ENCODE measurements at regions not wholly inside any gene's neighbourhood (a gene's known extent, or its start where the extent isn't known, plus 50 kb on each side); places are given as distances from the start of the nearest gene placed in this dataset.

DNA sequence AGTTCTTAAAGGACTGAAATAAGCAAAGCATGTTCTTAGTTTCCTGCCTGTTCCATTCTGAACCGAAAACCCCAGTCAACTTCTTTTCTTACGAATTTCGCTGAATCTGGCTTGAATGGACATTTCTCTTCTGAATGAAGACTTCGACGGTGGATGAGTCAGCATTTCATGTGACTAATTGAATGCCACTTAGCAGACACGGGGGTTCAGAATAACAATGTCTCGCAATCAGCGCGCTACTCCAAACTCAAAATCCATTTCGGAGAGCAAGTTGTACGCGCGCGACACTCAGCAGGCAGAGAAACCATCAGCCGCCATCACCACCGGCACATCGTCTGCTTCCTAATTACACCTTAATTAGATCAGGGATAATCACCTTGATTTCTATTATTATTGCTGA, 239.0 kb upstream of the KLF6 start:
- Histone ChIP-seq H3K79me2 (ENCODE audit: insufficient read depth, low read length) (no peaks in the 10 kb centered on the region), H4K20me1 (ENCODE audit: low read depth, low read length) (no peaks in the 10 kb centered on the region), H3K9ac (ENCODE audit: low read length) (no peak overlapping the region), H3K27ac (ENCODE audit: low read depth, low read length) (no peak overlapping the region), H2AFZ (ENCODE audit: low read depth, low read length, severe bottlenecking) (no peak overlapping the region), H3K9me3 (ENCODE audit: insufficient read depth, low read length) (no peaks in the 10 kb centered on the region), H3K4me2 (ENCODE audit: low read depth, low read length, poor library complexity, severe bottlenecking) (no peak overlapping the region), H3K4me3 (ENCODE audit: insufficient read depth, low read length, poor library complexity, severe bottlenecking) (no peak overlapping the region), H3K27me3 (ENCODE audit: low read length) (no peaks in the 10 kb centered on the region), H3K36me3 (ENCODE audit: low read length) (no peaks in the 10 kb centered on the region), H3K9me2 (replicated peaks; ENCODE audit: insufficient read depth, low read length) (no peaks in the 10 kb centered on the region), H3F3A (ENCODE audit: insufficient read depth) (no peaks in the 10 kb centered on the region)
- TF ChIP-seq, protein P1, sequence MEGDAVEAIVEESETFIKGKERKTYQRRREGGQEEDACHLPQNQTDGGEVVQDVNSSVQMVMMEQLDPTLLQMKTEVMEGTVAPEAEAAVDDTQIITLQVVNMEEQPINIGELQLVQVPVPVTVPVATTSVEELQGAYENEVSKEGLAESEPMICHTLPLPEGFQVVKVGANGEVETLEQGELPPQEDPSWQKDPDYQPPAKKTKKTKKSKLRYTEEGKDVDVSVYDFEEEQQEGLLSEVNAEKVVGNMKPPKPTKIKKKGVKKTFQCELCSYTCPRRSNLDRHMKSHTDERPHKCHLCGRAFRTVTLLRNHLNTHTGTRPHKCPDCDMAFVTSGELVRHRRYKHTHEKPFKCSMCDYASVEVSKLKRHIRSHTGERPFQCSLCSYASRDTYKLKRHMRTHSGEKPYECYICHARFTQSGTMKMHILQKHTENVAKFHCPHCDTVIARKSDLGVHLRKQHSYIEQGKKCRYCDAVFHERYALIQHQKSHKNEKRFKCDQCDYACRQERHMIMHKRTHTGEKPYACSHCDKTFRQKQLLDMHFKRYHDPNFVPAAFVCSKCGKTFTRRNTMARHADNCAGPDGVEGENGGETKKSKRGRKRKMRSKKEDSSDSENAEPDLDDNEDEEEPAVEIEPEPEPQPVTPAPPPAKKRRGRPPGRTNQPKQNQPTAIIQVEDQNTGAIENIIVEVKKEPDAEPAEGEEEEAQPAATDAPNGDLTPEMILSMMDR (IDR thresholded peaks at IDR 0.05; ENCODE audit: insufficient read depth, low read length, poor library complexity, severe bottlenecking), result no peak
- TF ChIP-seq EZH2phosphoT487 (conservative IDR thresholded peaks at IDR 0.05; ENCODE audit: low read length), result no peak

DNA sequence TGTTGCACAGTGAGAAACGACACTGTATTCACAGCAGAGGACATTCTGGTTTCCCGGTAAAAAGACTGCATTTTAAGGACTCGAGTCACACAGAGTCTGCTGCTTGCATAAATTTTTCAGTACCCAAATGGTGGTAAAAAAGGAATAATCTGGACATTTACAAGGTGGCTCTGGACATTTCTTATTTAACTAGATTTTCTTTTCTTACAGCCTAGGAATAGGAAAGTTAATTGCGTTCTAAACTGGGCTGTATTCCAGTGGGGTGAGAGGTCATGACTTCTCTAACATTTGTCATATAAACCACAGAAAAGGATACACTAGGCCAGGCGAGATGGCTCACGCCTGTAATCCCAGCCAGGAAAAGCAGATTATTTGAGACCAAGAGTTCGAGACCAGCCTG, 237.5 kb upstream of the KLF6 start:
- Histone ChIP-seq H3K27ac (ENCODE audit: low read depth, low read length) (no peak overlapping the region), H3F3A (ENCODE audit: insufficient read depth) (no peaks in the 10 kb centered on the region), H3K4me2 (ENCODE audit: low read depth, low read length, poor library complexity, severe bottlenecking) (no peak overlapping the region), H3K36me3 (ENCODE audit: low read length) (no peaks in the 10 kb centered on the region), H4K20me1 (ENCODE audit: low read depth, low read length) (no peaks in the 10 kb centered on the region), H3K79me2 (ENCODE audit: insufficient read depth, low read length) (no peaks in the 10 kb centered on the region), H3K9me3 (ENCODE audit: insufficient read depth, low read length) (no peaks in the 10 kb centered on the region), H3K4me3 (ENCODE audit: insufficient read depth, low read length, poor library complexity, severe bottlenecking) (no peak overlapping the region), H3K9ac (ENCODE audit: low read length) (no peak overlapping the region), H2AFZ (ENCODE audit: low read depth, low read length, severe bottlenecking) (no peak overlapping the region), H3K27me3 (ENCODE audit: low read length) (no peaks in the 10 kb centered on the region), H3K9me2 (replicated peaks; ENCODE audit: insufficient read depth, low read length) (no peaks in the 10 kb centered on the region)
- TF ChIP-seq, protein P1 (IDR thresholded peaks at IDR 0.05; ENCODE audit: insufficient read depth, low read length, poor library complexity, severe bottlenecking), result no peak

DNA sequence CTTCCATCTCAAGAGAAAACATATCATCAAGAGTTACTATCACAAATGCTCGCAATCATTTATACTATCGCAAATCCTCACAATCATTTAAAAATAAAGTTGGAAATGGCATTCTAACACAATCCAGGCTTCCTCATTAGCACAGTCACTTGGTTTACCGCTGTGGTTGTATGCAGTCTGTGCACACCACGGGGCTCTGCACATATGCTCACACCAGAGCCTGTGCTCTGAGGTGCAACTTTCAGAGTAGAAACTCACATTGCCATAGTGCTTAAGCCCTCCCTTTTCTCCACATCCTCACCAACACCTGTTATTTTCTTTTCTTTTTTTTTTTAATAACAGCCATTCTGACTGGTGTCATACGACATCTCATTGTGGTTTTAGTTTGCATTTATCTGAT, 235.6 kb upstream of the KLF6 start:
- H3K9me2 ChIP-seq (replicated peaks; ENCODE audit: insufficient read depth, low read length), result no peaks in the 10 kb centered on the region
- no peaks in the 10 kb centered on the region for H3K36me3 ChIP-seq (ENCODE audit: low read length)
- TF ChIP-seq EZH2phosphoT487 (conservative IDR thresholded peaks at IDR 0.05; ENCODE audit: low read length), result no peak
- TF ChIP-seq, protein P1 (IDR thresholded peaks at IDR 0.05; ENCODE audit: insufficient read depth, low read length, poor library complexity, severe bottlenecking), result no peak
- H3K79me2 ChIP-seq (ENCODE audit: insufficient read depth, low read length), result no peaks in the 10 kb centered on the region
- no peak overlapping the region for H3K4me3 ChIP-seq (ENCODE audit: insufficient read depth, low read length, poor library complexity, severe bottlenecking)
- no peak overlapping the region for H3K9ac ChIP-seq (ENCODE audit: low read length)
- H2AFZ ChIP-seq (ENCODE audit: low read depth, low read length, severe bottlenecking), result no peak overlapping the region
- no peaks in the 10 kb centered on the region for H3K9me3 ChIP-seq (ENCODE audit: insufficient read depth, low read length)
- no peaks in the 10 kb centered on the region for H3K27me3 ChIP-seq (ENCODE audit: low read length)
- no peaks in the 10 kb centered on the region for H3F3A ChIP-seq (ENCODE audit: insufficient read depth)
- H4K20me1 ChIP-seq (ENCODE audit: low read depth, low read length), result no peaks in the 10 kb centered on the region
- H3K27ac ChIP-seq (ENCODE audit: low read depth, low read length), result no peak overlapping the region
- H3K4me2 ChIP-seq (ENCODE audit: low read depth, low read length, poor library complexity, severe bottlenecking), result no peak overlapping the region

DNA sequence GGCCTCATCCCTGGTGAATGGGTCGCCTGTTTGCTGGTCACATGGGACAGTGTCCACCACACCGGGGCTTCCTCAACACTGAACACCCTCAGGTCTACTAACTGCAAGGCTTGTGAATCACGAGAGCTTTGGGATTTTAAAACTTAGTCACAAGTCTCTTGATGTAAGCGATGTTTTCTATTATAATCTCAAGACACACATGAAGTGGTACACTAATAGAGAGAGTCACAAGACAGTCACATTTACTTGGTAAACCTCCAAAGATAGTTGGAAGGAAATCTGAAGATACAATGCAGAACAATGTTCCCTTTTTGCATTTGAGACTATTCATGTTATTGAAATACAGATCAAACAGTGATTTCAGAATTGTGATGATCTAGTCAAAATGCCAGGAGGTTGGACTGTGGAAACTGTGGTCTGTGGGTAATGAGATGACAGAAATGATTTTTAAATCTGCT, 233.1 kb upstream of the KLF6 start:
- Histone ChIP-seq H3K36me3 (ENCODE audit: low read length) (no peaks in the 10 kb centered on the region), H3K9me2 (replicated peaks; ENCODE audit: insufficient read depth, low read length) (no peaks in the 10 kb centered on the region), H4K20me1 (ENCODE audit: low read depth, low read length) (no peaks in the 10 kb centered on the region), H3K9ac (ENCODE audit: low read length) (no peak overlapping the region), H3K9me3 (ENCODE audit: insufficient read depth, low read length) (no peaks in the 10 kb centered on the region), H3F3A (ENCODE audit: insufficient read depth) (no peaks in the 10 kb centered on the region), H3K79me2 (ENCODE audit: insufficient read depth, low read length) (no peaks in the 10 kb centered on the region), H3K4me2 (ENCODE audit: low read depth, low read length, poor library complexity, severe bottlenecking) (no peak overlapping the region), H3K4me3 (ENCODE audit: insufficient read depth, low read length, poor library complexity, severe bottlenecking) (no peak overlapping the region), H2AFZ (ENCODE audit: low read depth, low read length, severe bottlenecking) (no peak overlapping the region), H3K27ac (ENCODE audit: low read depth, low read length) (no peak overlapping the region), H3K27me3 (ENCODE audit: low read length) (no peaks in the 10 kb centered on the region)
- no peak for TF ChIP-seq EZH2phosphoT487 (conservative IDR thresholded peaks at IDR 0.05; ENCODE audit: low read length)
- TF ChIP-seq, protein P1 (IDR thresholded peaks at IDR 0.05; ENCODE audit: insufficient read depth, low read length, poor library complexity, severe bottlenecking), result no peak
